GM18858 (cell line): ENCODE measurements at regions not wholly inside any gene's neighbourhood (a gene's known extent, or its start where the extent isn't known, plus 50 kb on each side); places are given as distances from the start of the nearest gene placed in this dataset.

Experiments used
- ATAC-seq: cut with Tn5 transposase; IDR thresholded peaks from one replicate; pipeline ENCODE4 v1.9.1; 2021; ENCODE audit not compliant: unreplicated experiment

- no peak for ATAC-seq
These were observed 143.9 kb downstream of the C9orf50 start for GRCh38 chr9:129476821-129477611.

GRCh38 chr9:129474740-129475404 is 146.0 kb downstream of the C9orf50 start:
- no peak for ATAC-seq

GRCh38 chr9:129473523-129474244 is 147.2 kb downstream of the C9orf50 start:
- ATAC-seq: no peak

- ATAC-seq: no peak
These were observed 148.2 kb downstream of the C9orf50 start for GRCh38 chr9:129472651-129473102.

DNA sequence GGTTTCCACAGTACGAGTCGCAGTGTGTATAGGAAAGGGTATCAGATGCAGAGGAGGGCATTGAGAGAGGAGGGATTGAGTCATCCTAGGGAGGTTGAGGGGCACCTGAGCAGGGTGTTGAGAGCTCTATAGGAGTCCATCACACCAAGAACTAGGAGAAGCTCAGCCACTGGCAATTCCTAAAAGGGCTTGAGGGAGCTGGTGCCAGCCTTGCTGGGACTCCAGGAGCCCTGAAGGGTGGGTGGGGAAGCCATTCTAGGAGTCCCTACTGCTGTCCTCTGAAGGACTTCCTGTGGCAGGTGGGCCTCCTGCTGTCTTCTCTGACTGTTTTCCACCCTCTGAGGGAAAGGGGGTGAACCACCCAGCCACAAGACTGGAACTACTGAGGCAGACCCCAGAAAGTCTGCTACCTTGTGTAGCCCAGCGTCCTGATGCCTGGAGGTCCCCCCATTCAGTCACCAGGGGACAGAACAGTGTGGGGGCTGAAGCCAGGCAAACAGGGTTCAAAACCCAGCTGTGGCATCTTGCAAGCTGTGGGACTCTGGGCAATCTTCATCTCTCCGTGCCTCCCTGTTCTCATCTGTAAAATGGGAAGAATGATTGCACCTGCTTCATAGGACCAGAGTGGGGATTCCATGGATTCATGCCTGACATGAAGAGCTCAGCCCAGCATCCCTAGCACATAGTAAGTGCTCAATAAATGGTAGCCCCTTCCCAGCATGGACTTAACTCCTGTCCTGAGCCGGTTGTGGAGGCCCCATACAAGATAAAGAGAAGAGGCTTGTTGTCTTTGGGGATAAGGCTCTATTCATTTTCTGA is 149.5 kb downstream of the C9orf50 start:
- ATAC-seq: no peak

GRCh38 chr9:129469988-129470316 is 150.9 kb downstream of the C9orf50 start:
- ATAC-seq: no peak

- ATAC-seq: no peak
These were observed 151.5 kb downstream of the C9orf50 start for GRCh38 chr9:129469188-129469987.

GRCh38 chr9:129467739-129468666 is 152.9 kb downstream of the C9orf50 start:
- ATAC-seq: no peak

DNA sequence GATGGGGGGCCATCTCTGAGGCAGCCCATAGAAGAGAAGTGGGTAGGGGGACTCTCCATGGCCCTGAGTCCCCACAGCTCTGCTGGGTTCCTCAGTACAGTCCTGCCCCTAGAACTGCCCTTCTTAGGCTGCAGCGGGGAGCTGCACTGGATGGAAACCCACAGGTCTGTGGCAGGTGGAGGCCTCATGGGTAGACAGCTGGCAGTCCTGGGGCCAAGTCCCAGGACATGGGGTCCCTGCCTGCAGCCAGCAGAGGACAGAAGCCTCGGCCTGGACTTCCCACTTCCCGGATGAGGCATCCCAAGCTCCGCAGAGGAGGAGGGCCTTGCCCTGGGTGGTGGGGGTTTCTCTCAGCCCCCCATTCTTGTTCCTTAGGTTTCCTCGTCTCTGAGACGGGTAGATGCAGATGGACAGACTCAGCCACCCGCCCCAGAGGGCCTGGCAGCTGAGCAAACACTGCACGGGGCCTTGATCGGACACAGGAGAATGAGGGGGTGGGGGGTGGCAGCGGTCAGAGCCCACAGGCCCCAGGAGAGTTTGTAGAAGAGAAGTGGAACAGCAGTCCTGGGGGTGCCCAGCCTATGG is 153.8 kb downstream of the C9orf50 start:
- ATAC-seq: no peak

GRCh38 chr9:129465834-129466535 is 154.9 kb downstream of the C9orf50 start:
- no peak for ATAC-seq

DNA sequence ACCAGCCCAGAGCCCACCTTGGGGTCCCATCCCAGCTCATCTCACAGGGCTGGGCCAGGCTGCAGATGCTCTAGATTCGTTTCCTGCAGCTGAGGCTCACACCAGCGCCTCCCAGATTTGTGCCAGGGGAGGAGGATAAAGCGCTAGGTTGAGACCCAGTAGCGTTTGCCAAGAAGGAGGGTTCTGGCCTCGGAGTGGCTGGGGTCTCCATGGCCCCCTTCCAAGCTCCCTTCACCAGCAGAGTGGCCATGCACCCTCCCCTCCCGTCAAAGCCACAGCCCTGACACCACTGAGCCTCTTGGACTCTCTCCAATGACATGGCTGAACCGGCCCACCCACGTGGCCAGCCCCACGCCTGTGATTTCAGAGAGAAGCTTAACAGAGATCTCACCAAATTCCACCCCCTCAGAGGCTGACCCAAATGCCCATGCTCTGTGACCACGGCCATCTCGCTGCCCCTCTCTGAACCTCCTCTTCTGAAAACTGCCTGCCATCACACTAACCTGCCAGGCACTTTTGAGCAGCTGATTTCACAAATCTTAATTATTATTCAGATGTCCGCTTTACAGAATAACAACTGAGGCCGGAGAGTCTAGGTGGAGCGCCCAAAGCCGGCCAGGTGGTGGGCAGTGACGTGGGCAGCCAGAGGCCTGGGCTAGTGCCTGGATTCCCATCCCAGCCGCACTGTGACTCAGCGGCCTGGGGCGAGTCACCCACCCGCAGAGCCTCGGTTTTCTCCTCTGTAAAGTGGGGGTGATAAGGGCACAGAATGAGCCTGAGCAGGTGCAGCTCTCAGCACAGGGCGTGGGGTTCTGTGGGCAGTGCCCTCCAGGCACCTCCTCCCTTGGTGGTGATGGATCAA is 155.7 kb downstream of the C9orf50 start:
- ATAC-seq: no peak

- ATAC-seq: no peak
These were observed 156.9 kb downstream of the C9orf50 start for GRCh38 chr9:129463994-129464393.

GRCh38 chr9:129463477-129463876 is 157.4 kb downstream of the C9orf50 start:
- no peak for ATAC-seq

- ATAC-seq: no peak
These were observed 158.5 kb downstream of the C9orf50 start for GRCh38 chr9:129462360-129462759.

DNA sequence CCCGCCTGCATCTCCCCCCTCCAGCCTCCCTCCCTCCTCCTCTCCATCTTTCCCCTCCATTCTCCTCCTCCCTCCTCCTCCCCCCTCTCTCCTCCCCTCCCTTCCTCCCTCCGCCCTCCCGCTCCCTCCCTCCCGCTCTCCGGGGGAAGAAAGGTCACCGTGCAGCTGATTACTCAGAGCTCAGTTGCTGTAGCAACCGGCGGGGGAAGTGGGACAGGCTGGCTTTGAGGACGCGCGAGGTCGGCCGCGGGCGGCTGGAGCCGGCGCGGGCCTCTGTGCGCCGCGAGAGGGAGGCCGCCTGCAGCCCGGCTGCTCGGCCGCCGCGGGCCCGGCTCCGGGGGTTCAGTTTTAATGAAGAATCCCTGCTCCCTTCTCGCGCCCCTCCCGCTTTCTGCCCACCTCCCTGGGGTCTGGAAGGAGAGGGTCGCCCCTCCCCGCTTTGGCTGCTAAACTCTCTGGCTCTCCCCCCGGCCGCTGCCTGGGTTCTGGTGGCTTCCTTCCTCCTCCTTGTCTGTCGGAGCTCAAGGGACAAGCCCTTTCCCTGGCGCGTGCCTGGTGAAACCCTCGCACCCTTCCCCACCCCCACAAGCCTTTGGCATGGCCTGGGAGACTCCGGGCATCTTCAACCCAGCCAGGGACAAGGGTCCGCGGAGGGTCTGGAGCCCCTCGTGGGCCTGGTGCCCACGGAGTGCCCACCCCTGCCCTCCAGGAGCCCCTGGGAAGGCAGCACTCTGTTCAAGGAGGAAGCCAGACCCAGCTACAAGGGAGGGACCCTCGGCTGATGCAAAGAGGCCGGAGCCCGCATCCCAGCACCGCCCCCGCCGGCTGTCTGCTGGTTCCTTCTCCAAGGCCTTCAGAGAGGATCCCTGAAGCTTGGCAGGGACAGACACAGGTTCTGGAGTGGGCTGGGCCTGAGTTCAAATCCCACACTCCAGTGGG is 160.3 kb downstream of the C9orf50 start:
- peak; percentile 52 for ATAC-seq
